GM11168 (cell line): ENCODE measurements at regions not wholly inside any gene's neighbourhood (a gene's known extent, or its start where the extent isn't known, plus 50 kb on each side); places are given as distances from the start of the nearest gene placed in this dataset.

Experiments
- in situ Hi-C: fragments of 300-500 bp; cut with MboI; formaldehyde crosslinking; loops from one replicate; pipeline ENCODE4 v1.12.0; 2022; ENCODE audit warnings: low sequenced_read_pairs; ENCODE audit not compliant: unreplicated experiment

DNA sequence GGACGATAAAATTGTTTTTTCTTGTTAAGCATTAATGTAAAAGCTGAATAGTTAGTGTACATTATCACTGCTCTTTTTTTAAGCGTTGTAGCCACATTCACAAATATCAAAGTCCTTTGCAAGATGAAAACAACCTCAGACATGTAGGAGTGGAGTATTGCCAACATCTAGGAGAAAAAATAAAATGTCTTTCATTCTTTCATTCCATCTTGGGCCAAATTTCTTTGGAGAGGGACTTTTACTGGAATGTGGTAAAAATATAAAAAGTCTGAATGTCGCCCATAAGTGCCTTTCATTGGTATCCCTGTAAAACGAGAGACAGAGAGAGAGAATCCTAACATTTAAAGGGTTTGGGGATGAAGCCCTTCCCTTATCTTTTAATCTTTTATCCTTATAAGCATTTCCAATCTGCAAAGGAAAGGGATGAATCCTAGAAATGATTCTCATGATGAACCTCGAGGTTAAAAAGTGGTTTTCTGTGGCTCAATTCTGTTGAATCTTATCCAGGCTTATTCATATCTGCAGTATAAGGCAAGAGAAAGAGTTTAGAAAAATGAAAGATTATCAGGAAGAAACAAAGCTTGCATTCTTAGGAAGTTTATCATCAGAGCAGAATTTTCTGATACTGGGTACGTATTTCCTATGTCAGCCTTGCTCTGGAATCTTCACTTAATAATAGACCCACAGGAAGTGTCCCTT is 1031.7 kb downstream of the MCTP2 start:
- in situ Hi-C loops: loop anchor here (10.0 kb wide), 1 partner anchor 1082 kb away; no protein-coding TSS in a partner anchor

DNA sequence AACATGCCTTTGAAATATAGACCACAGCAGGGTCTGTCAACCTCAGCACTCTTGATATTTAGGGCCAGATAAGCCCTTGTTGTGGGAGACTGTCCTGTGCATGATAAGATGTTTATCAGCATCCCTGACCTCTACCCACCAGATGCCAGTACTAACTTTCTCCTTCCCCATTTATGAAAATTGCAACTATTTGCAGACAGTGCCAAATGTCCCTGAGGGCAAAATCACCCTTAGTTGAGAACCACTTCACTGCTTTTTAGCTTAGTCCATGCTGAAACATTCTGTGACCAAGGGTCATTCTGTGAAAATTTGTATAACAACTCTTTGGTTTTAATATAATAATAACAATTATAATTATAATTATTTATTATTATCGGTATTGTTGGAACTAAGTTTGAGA is 1032.4 kb downstream of the MCTP2 start:
- in situ Hi-C loops: loop anchor here (10.0 kb wide), 1 partner anchor 1081 kb away; no protein-coding TSS in a partner anchor

DNA sequence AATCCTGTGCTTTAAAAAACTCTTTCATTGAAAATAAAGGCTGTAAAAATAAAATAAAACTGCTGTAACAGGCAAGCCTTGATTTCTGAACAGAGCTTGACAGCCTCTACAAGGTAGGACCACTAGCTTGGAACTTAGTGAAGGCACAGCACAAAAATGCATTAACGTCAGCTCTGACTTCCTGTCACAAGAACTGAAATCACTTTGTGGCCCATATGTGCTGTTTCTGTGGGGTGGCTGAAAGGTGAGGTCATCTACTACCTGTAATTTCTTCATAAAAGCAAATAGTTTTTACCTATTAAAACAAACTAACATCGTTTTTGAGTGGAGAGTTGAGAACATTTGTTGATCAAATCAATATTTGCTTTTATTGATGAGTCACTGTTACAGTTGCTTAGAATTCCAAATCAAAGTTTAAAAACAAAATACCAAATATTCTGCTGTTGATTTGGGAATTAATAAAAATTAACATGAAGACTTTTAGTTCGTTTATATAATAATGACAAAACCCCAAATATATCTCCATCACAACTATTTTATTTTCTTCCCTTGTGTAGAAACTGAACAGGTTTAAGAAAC is 1034.1 kb downstream of the MCTP2 start:
- in situ Hi-C loops: loop anchor here (10.0 kb wide), 1 partner anchor 1079 kb away; no protein-coding TSS in a partner anchor

DNA sequence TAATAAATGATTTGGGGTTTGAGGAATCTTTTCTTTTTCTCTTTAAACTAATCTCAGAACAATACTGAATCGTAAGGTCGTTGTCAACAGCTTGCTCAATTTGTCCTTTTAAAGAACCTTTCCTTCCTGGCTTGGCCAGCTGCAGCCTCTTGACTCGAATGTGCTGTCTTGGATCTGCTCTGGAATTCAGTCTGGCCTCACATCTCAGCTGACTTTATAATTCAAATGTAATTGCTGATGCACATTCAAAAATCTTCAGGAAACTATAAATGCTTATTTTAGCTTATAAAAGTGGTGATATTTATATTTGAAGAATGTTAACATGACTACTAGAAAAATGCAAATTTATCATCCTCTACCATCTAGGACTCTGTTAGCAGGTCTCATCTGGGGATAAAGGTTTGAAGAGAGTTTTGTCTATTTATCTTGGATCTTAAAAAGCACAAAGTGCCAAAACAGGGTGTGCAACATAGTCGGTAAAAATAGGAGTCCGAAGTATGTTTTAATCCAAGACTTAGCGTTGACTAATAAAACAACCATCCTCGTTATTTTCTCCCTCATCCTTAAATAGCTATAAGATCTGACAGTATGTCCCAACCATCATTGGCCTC is 1035.2 kb downstream of the MCTP2 start:
- in situ Hi-C loops: loop anchor here (10.0 kb wide), 1 partner anchor 1078 kb away; no protein-coding TSS in a partner anchor

DNA sequence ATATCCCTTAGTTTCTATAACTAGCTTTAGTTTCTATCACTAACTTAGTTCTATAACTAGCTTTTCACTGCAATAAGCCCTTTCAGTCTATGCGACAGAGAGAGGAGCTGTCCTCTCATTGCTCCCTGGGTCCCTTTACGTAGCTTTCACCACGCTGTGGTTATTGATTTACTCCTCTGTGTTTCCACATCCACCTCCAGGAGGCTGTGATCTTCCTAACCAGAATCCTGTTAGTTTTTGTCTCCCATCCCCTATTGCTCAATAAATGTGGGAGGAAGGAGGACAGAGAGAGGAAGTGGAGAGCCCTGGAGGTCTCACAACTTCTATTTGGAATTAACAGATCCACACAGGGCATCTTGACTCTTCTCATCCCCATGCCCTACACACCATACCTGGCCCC is 1036.1 kb downstream of the MCTP2 start:
- in situ Hi-C loops: loop anchor here (10.0 kb wide), 1 partner anchor 1077 kb away; no protein-coding TSS in a partner anchor

DNA sequence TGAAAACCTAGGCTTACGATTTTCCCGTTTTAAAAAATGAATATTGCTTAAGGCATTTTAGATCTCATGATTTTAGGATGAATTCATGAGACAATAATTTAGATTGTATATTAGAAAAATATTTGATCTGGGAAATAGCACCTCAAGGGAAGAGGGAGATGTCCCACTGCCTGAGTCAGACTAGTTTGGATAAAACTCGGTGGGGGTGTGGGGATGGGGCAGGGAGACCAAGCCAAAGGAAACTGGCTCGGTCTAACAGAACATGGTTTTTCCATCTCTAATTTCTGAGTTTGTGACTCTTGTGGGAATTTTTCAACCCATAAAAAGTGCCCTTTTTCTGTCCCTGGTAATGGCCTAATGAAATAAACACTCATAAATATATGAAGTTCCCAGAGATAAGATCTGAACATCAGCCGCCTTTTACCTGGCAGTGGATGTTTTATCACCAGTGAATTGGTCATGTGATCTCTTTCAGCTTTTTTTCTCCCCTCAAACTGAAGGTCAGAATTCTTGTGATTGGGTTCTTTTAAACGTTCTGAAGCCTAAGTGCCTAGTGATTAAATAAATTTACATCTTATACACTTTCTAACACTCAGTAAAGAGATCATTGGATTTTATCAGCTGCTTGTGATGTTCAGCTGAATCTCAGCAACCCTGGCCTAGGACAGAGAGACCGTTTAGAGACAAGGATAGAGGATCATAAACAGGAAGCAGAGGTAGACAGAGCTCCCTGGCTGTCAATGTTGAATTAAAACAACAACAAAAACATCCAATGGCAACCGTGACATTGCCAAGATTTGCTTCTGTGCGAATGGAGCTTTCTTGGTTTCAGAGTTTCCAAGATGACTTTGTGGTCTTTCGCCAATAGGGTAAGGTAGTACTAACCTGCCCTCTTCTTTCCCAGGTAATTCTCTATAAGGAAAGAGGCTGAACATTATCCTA is 1038.2 kb downstream of the MCTP2 start:
- in situ Hi-C loops: loop anchor here (10.0 kb wide), 1 partner anchor 1075 kb away; no protein-coding TSS in a partner anchor

DNA sequence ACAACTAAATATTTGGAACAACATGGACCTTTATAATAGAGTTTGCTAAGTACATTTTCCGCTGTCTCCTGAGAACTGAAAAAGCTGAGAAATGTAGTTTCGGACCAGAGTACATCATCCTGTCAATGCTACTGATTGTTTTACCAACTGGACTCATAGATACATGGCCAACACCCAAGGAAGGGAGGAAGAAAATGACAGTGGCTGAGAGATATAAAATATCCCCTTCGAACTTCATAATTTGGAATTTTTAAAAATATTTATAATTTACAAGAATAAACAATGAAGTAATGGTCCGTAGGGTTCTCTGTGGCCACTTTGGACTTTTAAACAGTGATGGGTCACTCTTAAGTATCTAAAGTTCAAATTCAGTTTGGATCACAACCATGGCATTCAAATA is 1042.7 kb downstream of the MCTP2 start:
- in situ Hi-C loops: no loop called here

DNA sequence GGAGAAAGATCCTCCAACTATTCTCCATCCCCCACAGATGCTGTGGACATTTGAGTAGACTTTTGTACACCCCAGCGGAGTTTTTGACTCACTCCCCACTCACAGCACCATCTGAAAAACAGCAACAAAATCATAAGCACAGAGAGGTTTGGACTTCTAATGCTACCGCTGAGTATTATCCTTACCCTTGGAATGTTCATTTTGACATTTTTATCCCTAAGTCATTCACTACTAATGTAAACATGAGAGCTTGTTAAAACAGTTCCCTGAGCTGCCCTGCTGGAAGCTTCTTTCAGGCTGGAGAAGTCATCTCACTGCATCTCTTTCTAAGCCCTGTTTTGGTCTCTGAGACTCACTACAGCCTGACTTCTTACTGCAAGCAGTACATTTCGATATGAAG is 1045.9 kb downstream of the MCTP2 start:
- in situ Hi-C loops: loop anchor here (25.0 kb wide), 1 partner anchor 690 kb away; no protein-coding TSS in a partner anchor

DNA sequence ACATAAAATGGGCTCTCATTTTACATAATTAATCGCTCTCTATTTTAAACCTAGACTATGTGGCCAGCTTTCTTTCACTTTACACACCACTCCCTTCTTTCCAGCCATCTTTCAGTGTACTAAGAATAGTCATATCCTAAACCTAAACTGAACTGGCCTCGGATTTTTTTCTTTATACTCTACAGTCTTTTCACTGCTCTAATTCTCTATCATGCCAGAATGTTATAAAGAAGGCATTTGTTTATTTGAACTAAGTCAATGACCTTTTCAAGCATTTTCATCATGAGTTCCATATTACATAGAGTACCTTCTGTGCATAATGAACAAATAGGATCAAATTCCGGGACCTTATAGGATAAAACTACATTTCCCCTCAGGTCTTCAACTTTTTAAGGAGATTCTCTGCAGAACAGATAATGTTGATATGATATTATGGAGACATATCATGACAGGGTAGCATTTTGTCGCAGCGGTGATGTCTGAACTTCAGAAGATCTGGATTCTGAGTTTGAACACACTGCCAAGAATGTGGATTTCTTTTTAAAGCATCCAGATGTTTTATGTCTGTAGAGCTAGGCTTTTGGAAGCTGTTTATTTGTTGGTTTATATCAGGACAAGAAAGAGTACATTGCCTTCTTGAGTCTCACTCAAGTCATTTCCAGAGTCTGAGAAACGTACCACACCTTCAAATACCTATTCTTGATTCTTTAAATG is 1047.3 kb downstream of the MCTP2 start:
- in situ Hi-C loops: loop anchor here (25.0 kb wide), 1 partner anchor 691 kb away; no protein-coding TSS in a partner anchor

DNA sequence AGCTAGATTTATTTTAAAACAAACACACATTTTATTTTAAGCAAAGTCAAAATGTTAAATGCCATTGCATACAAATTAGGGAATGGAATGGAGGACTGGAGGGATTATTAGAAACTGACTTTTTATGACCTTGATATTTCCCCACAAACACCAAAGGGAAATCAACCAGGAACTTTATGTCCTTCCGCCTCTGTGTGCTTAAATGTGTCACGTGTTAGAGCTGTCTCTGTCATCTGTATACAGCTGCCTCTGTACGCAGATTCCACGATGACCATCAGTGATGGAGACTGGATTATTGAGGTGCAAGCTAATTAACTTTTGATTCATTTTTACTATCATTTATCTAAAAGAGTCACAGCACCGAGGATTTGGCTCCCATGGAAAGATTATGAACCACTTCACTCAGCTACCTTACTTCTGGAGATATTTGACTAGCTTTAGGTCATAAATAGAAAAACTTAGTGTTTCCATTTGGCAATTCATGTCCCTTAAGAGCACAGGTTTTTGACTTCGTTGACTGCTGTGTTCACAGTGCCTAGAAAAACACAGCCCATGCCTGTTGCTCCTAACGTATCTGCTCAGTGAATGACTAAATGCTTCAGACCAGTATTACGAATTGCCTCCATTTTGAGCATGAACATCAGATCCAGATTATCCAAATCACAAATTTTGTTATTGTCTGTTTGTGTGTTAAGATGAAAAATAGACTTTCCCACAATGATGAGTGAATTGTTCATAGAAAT is 1048.1 kb downstream of the MCTP2 start:
- in situ Hi-C loops: loop anchor here (25.0 kb wide), 1 partner anchor 692 kb away; no protein-coding TSS in a partner anchor

DNA sequence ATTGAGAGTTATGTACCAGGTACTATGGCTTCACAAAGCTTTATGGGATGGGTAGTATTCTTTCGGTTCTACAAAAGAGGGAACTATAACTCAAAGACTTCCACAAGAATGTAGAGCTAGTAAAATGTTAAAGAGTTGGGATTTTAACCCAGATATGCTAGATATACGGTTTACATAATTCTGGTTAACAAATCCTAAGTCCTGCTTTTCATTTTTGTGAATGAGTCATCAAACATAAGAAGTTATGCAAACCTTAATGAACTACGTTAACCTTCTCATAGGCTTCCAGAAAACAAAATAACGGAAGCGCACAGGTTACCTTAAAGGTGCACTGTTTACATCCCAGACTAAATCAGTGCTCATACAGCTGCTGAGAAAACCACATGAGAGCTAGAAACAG is 1049.3 kb downstream of the MCTP2 start:
- in situ Hi-C loops: loop anchor here (25.0 kb wide), 1 partner anchor 693 kb away; no protein-coding TSS in a partner anchor

DNA sequence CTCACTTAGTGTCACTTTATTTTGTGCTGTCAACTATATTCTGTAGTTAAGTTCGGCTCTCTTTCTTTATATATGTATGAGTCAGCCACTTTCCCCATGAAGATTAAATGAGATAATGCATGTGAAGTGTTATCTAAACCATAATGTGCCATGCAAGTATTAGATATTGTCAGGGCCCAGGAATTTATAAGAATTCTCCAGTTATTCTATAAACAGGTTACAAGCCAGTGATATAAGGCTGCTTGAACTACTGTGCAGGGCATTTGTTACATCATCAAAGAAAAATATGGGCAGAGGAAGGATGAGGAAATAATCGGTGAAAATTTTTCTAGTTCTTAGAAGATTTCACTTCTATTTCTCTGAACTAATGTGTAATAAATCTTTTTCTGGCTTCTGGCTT is 1049.0 kb upstream of the NR2F2 start:
- in situ Hi-C loops: loop anchor here (25.0 kb wide), 1 partner anchor 694 kb away; no protein-coding TSS in a partner anchor

DNA sequence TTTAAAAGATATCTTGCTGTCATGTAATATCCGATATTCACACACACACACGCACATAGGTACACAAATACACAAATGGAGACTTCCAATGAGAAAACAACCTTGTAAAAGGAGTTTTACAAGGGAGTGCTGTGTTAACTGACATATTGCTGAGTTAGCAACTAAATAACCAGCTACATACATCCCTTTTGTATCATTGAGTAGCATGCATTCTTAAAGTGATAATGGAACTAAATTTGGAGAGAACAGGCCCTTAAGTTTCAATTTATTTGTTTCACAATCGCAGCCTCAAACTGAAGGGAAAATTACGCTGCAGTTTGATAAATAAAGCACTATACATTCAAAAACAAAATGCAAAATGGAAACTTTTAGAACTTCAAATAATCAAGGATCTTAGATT is 1046.0 kb upstream of the NR2F2 start:
- in situ Hi-C loops: loop anchor here (25.0 kb wide), 1 partner anchor 697 kb away; no protein-coding TSS in a partner anchor

DNA sequence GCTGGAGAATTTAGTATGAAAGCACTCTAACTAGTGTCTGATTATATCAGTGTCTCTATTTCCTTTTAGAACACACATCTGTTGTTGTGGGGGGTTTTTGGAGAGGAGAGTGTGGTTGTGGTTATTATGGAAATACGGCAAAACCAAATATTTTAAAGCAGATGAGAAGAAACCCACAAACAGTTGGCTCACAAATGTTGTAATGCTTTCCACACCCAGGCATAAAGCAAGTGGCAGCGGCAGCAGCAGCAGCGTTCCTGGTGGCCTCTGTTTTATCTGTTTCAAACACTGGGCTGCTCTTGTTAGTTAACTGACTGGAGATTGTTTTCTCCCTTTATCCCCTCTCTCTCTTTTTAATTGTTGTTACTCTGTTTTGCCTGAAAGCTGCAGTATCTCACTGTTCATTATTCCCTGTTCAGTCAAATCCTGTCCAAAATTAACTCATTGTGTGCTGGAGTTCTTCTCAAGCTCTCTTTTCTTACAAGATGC is 1045.5 kb upstream of the NR2F2 start:
- in situ Hi-C loops: loop anchor here (25.0 kb wide), 1 partner anchor 698 kb away; no protein-coding TSS in a partner anchor

DNA sequence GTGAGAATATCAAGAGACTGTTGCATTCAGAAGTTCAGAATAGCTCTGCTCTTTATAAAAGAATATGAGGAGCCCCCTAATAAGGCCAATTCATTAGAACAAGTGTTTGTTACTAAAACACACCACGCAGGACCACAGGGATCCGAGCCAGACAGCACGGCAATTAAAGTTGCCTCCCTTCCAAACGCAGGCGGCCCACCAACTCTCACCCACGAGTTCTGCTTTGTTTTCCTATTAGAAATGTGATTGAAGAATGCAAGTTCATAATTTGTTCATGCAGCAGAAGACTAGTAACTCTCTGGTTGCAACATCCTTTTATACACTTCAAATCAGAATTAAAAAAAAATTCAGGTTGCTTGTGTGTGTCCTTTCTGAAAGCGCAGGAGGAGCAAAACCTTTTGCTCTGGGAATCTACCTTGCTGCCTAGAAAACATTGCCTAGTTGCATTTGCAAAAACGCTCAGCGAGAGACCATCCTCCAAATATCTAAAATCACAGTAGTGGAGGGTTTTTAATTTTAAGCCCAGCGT is 1044.1 kb upstream of the NR2F2 start:
- in situ Hi-C loops: loop anchor here (25.0 kb wide), 1 partner anchor 699 kb away; no protein-coding TSS in a partner anchor

DNA sequence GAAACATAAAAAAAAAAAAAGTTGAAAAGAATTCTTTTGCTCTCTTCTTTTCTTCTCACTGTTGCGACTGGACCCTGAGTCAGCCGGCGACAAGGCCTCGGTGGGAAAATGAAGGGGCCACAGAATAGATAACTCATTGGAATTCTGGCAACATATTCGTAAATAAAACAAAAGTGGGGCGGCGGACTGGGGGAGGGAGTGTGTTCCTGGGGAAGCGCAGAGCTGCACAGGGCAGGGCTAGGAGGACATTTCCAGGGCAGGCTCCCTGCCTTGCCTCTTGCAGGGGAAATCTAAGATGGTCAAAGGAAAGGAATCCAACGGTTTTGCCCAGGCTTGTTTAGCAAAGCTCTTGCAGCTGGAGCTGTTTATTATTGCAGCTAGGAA is 1042.8 kb upstream of the NR2F2 start:
- in situ Hi-C loops: loop anchor here (25.0 kb wide), 1 partner anchor 700 kb away; no protein-coding TSS in a partner anchor

DNA sequence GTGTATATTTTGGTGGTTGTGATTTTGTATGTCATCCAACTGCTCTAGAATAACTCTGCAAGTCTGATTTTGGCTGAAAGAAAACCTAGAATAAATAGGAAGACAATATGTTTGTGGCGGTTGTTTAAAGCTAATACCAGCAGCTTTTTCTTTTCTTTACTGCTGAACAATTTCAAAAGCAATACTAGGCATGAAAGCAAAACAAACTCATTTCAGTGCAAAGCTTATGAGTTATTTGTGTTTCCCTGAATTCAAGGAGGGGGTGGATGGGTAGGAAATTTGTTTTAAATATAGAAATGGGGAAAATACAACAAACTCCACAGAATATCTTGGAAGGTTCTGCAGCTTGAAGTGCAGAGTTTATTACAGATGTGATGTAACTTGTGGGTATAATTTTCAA is 1041.9 kb upstream of the NR2F2 start:
- in situ Hi-C loops: loop anchor here (25.0 kb wide), 1 partner anchor 701 kb away; no protein-coding TSS in a partner anchor
